22Rv1 (cell line): ENCODE measurements at regions not wholly inside any gene's neighbourhood (a gene's known extent, or its start where the extent isn't known, plus 50 kb on each side); places are given as distances from the start of the nearest gene placed in this dataset.

Experiments
- H3K27ac ChIP-seq: fragments of 450-650 bp; 2 replicates; pipeline ENCODE4 v1.5.1; 2017
- ZFX ChIP-seq: fragments of 450-650 bp; IDR thresholded peaks from 2 replicates; pipeline ENCODE4 v1.6.1; 2017; ENCODE audit warnings: antibody characterized with exemption, borderline replicate concordance
- TF ChIP-seq, protein P1 (sequence below): fragments of 450-650 bp; IDR thresholded peaks from 2 replicates; pipeline ENCODE4 v1.5.1; 2017; ENCODE audit warnings: mild to moderate bottlenecking

DNA sequence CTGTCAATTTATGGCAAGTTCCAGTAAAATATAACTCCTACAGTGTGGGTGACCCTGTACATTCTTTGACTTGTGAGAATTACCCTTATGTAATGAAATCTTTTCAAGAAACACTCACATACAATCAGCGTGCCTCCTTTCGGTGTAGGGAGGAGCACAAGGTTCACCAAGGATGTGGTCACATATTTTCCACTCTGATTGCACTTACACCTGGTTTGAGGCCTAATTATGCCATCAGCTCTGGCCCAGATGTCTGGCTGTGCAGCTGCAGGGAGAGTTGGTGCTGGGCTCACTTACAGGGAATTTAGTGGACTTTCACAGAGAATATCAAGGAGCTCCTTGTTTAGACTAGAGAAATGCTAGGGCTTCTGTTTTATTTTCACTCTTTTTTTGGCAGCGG lies 146.0 kb upstream of the STEAP4 start:
- TF ChIP-seq, protein P1, sequence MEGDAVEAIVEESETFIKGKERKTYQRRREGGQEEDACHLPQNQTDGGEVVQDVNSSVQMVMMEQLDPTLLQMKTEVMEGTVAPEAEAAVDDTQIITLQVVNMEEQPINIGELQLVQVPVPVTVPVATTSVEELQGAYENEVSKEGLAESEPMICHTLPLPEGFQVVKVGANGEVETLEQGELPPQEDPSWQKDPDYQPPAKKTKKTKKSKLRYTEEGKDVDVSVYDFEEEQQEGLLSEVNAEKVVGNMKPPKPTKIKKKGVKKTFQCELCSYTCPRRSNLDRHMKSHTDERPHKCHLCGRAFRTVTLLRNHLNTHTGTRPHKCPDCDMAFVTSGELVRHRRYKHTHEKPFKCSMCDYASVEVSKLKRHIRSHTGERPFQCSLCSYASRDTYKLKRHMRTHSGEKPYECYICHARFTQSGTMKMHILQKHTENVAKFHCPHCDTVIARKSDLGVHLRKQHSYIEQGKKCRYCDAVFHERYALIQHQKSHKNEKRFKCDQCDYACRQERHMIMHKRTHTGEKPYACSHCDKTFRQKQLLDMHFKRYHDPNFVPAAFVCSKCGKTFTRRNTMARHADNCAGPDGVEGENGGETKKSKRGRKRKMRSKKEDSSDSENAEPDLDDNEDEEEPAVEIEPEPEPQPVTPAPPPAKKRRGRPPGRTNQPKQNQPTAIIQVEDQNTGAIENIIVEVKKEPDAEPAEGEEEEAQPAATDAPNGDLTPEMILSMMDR, result no peak
- no peak for TF ChIP-seq ZFX
- no peak overlapping the region for H3K27ac ChIP-seq

DNA sequence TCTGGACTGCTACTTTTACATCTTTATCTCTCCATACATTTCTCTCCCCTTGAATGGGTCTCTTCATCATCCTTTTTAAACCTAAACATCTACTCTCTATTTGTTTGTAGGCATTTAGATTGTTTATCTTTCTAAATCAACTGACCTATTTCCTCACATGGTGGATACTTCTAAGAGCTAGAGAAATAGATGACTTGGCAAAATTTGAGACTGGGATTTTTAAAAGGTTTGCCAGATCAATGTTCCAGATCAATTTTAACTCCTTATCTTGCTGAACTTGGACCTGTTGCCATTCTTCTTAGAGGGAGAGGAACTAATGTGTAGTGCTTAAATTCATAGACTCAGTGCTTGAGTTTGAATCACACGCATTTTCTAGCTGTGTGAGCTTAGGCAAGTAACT lies 144.2 kb upstream of the STEAP4 start:
- TF ChIP-seq, protein P1, result no peak
- no peak for TF ChIP-seq ZFX

DNA sequence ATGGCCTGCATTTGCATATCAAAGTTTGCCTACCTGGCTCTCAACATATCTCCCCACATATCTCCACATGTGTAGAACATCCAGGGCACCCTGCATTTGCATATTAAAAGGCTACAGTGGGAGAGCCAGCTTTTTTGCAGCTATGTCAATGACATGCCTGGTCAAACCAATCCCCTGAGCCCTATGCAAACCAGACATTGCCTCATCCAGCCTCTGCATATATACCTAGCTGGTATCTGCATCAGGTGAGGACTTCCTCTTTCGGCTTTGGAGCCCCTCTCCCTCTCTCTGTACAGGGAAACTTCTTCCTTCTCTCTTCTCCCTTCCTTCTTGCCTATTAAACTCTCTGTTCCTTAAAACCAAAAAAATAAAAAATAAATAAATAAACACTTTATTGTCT lies 142.7 kb upstream of the STEAP4 start:
- no peak overlapping the region for H3K27ac ChIP-seq
- TF ChIP-seq, protein P1, result no peak
- no peak for TF ChIP-seq ZFX

More for the DNA sequence above, 144.2 kb upstream of the STEAP4 start:
- H3K27ac ChIP-seq, result no peak overlapping the region

DNA sequence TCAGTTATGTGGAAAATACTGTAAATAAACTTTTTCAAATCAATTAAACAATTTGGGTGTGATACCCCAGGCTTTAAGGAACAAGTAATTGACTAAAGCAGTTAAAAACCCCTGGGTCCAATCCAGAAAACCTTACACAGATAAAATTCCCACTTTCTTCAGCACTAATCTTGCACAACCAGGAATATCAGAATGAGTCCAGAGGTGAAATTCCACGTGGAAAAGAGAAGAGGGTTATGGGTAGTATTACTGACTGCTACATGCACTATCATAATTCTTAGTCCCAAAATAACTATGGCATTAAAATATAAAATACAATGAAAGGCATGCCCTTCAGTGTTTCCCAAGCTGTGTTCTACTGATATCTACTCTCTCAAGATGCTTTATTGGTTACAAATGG lies 135.7 kb upstream of the STEAP4 start:
- TF ChIP-seq ZFX, result no peak
- TF ChIP-seq, protein P1, result no peak
- H3K27ac ChIP-seq, result no peak overlapping the region

DNA sequence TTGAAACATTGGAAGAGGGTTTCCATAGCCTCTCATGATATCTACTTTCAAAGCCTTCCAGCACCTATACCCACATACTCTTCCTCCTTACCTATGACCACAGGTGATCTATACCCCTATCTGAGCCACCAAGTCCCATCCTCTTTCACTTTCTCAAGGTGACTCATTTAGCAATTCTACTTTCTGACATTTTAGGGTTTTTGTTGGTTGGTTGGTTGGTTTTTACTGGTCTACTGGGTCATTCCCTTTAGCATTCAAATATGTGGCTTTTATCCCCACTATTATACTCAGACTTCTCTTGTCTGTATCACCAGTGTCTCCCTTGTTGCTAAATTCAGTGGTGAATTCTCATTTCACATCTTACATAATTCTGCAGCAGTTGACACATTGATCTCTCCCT lies 130.4 kb upstream of the STEAP4 start:
- TF ChIP-seq ZFX, result no peak
- TF ChIP-seq, protein P1, result no peak
- H3K27ac ChIP-seq, result no peak overlapping the region

DNA sequence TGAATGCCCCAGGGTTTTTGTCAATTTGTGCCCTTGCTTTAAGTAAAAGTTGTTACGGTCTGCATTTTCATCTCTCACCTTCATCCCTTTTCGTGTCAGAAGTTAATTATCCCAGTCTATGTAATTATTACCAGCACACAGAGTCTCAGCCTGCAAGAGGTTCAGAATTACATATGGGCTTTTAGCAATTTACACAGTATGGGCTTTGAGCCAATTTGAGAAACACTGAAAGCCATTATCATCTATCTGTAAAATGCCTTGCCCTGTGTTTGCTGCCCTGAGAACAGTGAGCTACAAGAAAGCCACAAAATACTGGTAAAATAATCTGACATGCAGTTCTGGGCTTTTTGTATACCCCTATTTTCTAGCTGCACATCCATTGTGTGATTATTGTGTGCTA lies 125.6 kb upstream of the STEAP4 start:
- no peak overlapping the region for H3K27ac ChIP-seq
- no peak for TF ChIP-seq ZFX
- TF ChIP-seq, protein P1, result no peak

DNA sequence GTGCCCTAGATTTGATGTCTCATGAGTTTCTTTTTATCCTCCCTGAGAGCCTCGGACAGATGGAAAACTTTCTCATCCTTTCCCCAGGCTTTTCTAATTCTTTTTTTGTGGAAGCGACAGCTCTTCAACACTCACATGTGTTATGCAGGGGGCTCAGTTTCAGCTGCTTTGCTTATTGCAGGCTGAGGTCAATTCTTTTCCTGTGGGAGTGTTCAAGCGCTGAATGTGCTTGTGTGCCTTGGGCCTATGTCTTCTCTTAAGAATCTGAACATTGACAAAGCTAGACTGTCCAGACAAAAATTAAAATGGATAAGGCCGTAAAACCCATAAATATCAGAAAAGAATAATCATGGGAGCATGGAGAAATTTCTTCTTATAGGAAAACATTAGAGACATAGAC lies 125.2 kb upstream of the STEAP4 start:
- no peak overlapping the region for H3K27ac ChIP-seq
- TF ChIP-seq ZFX, result no peak
- TF ChIP-seq, protein P1, result no peak
